ENCODE measurements at regions not wholly inside any gene's neighbourhood (a gene's known extent, or its start where the extent isn't known, plus 50 kb on each side); places are given as distances from the start of the nearest gene placed in this dataset.
"Not testable (repeated sequence)": the region's sequence is repeated elsewhere in the genome, so short reads cannot be mapped to it uniquely, and the experiment has no call there.

GRCh38 chr3:81363816-81364215 lies 397.6 kb downstream of the GBE1 start:
- no peaks in the 10 kb centered on the region for H3K36me3 ChIP-seq (ENCODE audit: insufficient read depth, low read length)
- H3K4me3 ChIP-seq (ENCODE audit: low read length) = no peak overlapping the region
- H3K4me1 ChIP-seq (ENCODE audit: insufficient read depth, low read length) = no peaks in the 10 kb centered on the region
- H3K9ac ChIP-seq (ENCODE audit: low read depth, low read length) = no peak overlapping the region
- no peaks in the 10 kb centered on the region for H3K27me3 ChIP-seq (ENCODE audit: insufficient read depth, low read length)
- no peak overlapping the region for H3K27ac ChIP-seq (ENCODE audit: low read depth, low read length)
- peaks cover 7% of the 10 kb centered on the region; the same call in 1 of the 2 replicates for H3K9me3 ChIP-seq (ENCODE audit: insufficient read depth, low read depth, low read length)
- 97% methylated on average over 2 of the region's 2 CpGs for WGBS

- no peaks in the 10 kb centered on the region for H3K36me3 ChIP-seq (ENCODE audit: insufficient read depth, low read length)
- H3K27ac ChIP-seq (ENCODE audit: low read depth, low read length) = no peak overlapping the region
- H3K9me3 ChIP-seq (ENCODE audit: insufficient read depth, low read depth, low read length) = peaks cover 4% of the 10 kb centered on the region; the same call in 1 of the 2 replicates
- WGBS = 97% methylated on average over 3 of the region's 5 CpGs
- H3K4me3 ChIP-seq (ENCODE audit: low read length) = no peak overlapping the region
- no peak overlapping the region for H3K9ac ChIP-seq (ENCODE audit: low read depth, low read length)
- H3K4me1 ChIP-seq (ENCODE audit: insufficient read depth, low read length) = no peaks in the 10 kb centered on the region
- no peaks in the 10 kb centered on the region for H3K27me3 ChIP-seq (ENCODE audit: insufficient read depth, low read length)
Observed at GRCh38 chr3:81354119-81354518, 407.3 kb downstream of the GBE1 start.

GRCh38 chr3:81352867-81353266 lies 408.6 kb downstream of the GBE1 start:
- no peaks in the 10 kb centered on the region for H3K9me3 ChIP-seq (ENCODE audit: insufficient read depth, low read depth, low read length)

DNA sequence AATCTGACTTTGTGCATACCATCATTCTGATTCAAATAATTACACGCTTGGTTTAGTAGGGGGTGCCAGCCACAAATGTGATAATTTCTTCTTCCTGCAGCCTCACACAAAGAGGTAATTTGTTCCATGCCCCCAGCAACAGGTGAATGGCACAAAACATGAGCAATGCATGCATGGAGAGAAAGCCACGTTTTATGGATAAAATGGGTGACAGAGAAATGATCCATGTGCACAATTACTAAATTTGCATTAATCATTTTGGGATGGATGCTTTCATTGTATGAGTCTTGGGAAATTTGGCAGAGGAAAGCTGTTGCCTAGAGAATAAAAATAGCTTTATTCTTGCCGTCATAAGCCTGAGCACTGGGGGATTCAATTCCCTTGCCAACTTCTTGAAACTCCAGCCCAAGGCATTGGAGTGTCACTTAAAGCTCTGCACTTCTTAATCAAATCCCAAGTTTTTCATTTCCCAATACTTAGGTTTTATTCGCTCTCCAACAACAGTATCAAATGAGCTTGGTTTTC lies 411.6 kb downstream of the GBE1 start:
- no peaks in the 10 kb centered on the region for H3K4me1 ChIP-seq (ENCODE audit: insufficient read depth, low read length)
- no peak overlapping the region for H3K4me3 ChIP-seq (ENCODE audit: low read length)
- H3K27ac ChIP-seq (ENCODE audit: low read depth, low read length) = no peak overlapping the region
- WGBS = 95% methylated on average over 4 of the region's 4 CpGs
- H3K9ac ChIP-seq (ENCODE audit: low read depth, low read length) = no peak overlapping the region
- no peaks in the 10 kb centered on the region for H3K9me3 ChIP-seq (ENCODE audit: insufficient read depth, low read depth, low read length)
- no peaks in the 10 kb centered on the region for H3K36me3 ChIP-seq (ENCODE audit: insufficient read depth, low read length)
- H3K27me3 ChIP-seq (ENCODE audit: insufficient read depth, low read length) = no peaks in the 10 kb centered on the region

More at GRCh38 chr3:81352867-81353266, 408.6 kb downstream of the GBE1 start:
- H3K27me3 ChIP-seq (ENCODE audit: insufficient read depth, low read length) = no peaks in the 10 kb centered on the region
- no peaks in the 10 kb centered on the region for H3K36me3 ChIP-seq (ENCODE audit: insufficient read depth, low read length)
- WGBS = 74% methylated on average over 3 of the region's 3 CpGs
- H3K4me3 ChIP-seq (ENCODE audit: low read length) = no peak overlapping the region
- no peaks in the 10 kb centered on the region for H3K4me1 ChIP-seq (ENCODE audit: insufficient read depth, low read length)
- H3K9ac ChIP-seq (ENCODE audit: low read depth, low read length) = no peak overlapping the region
- no peak overlapping the region for H3K27ac ChIP-seq (ENCODE audit: low read depth, low read length)

GRCh38 chr3:81339040-81339845 lies 422.2 kb downstream of the GBE1 start:
- Histone ChIP-seq H3K4me3 (ENCODE audit: low read length) (no peak overlapping the region), H3K27me3 (ENCODE audit: insufficient read depth, low read length) (no peaks in the 10 kb centered on the region), H3K9me3 (ENCODE audit: insufficient read depth, low read depth, low read length) (no peaks in the 10 kb centered on the region), H3K9ac (ENCODE audit: low read depth, low read length) (no peak overlapping the region), H3K27ac (ENCODE audit: low read depth, low read length) (no peak overlapping the region), H3K36me3 (ENCODE audit: insufficient read depth, low read length) (no peaks in the 10 kb centered on the region), H3K4me1 (ENCODE audit: insufficient read depth, low read length) (no peaks in the 10 kb centered on the region)
- WGBS = no CpG with 5 or more reads among the region's 1 CpG

DNA sequence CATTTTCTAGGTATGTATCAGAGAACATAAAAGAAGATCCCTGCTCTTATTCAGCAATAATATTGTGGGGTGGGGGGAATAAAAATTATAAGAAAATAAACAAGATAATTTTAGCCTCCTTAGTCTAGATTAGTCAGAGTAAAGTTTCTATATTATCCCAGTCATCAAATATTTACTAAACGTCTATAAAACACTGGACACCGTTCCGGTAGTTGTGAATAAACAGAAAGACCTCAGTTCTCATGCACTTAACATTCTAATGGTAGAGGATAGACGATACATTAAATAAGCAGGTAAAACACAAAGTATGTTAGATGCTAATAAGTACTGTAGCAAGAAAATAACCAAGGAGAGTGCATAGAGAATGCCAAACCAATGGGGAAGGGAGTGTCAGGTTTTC lies 425.0 kb downstream of the GBE1 start:
- Histone ChIP-seq H3K4me3 (ENCODE audit: low read length) (no peak overlapping the region), H3K9me3 (ENCODE audit: insufficient read depth, low read depth, low read length) (no peaks in the 10 kb centered on the region), H3K27ac (ENCODE audit: low read depth, low read length) (no peak overlapping the region), H3K27me3 (ENCODE audit: insufficient read depth, low read length) (no peaks in the 10 kb centered on the region), H3K36me3 (ENCODE audit: insufficient read depth, low read length) (no peaks in the 10 kb centered on the region), H3K4me1 (ENCODE audit: insufficient read depth, low read length) (no peaks in the 10 kb centered on the region), H3K9ac (ENCODE audit: low read depth, low read length) (no peak overlapping the region)
- WGBS = 100% methylated on average over 1 of the region's 4 CpGs

DNA sequence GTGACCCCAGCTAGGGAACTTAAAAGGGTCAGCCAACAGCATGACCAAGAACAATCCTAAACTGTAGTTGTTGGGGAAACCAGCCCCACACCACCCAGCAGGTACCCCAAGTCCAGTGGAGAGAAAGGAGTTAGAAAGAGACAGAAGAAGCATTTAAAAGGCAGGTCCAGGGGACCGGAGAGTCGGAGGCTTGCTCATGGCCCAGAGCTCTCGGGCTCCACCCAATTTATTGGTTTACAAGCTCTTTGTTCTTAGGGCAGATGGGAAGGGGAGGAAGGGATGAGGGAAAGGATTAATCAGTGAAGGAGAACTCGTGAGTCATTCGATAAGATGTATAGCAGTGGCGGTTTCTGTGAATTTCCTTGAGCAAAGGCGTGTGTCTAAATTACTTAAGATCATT lies 431.6 kb downstream of the GBE1 start:
- not testable (repeated sequence) for H3K4me1 ChIP-seq (ENCODE audit: insufficient read depth, low read length); H3K27ac ChIP-seq (ENCODE audit: low read depth, low read length); H3K27me3 ChIP-seq (ENCODE audit: insufficient read depth, low read length); H3K4me3 ChIP-seq (ENCODE audit: low read length); H3K9me3 ChIP-seq (ENCODE audit: insufficient read depth, low read depth, low read length); H3K36me3 ChIP-seq (ENCODE audit: insufficient read depth, low read length); H3K9ac ChIP-seq (ENCODE audit: low read depth, low read length)
- WGBS = 92% methylated on average over 7 of the region's 7 CpGs

DNA sequence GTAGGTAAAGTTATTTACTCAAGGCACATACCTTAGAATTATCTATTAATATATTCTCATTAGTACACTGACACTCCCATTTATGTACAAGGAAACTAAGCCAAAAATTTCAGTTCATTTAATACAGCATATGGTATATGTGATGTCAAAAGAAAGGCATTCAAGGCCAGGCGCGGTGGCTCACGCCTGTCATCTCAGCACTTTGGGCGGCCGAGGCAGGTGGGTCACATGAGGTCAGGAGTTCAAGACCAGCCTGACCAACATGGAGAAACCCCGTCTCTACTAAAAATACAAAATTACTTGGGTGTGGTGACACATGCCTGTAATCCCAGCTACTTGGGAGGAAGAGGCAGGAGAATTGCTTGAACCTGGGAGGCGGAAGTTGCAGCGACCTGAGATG lies 435.2 kb downstream of the GBE1 start:
- no peaks in the 10 kb centered on the region for H3K4me1 ChIP-seq (ENCODE audit: insufficient read depth, low read length)
- H3K36me3 ChIP-seq (ENCODE audit: insufficient read depth, low read length) = no peaks in the 10 kb centered on the region
- H3K9ac ChIP-seq (ENCODE audit: low read depth, low read length) = no peak overlapping the region
- H3K9me3 ChIP-seq (ENCODE audit: insufficient read depth, low read depth, low read length) = no peaks in the 10 kb centered on the region
- no peak overlapping the region for H3K27ac ChIP-seq (ENCODE audit: low read depth, low read length)
- H3K27me3 ChIP-seq (ENCODE audit: insufficient read depth, low read length) = no peaks in the 10 kb centered on the region
- WGBS = 96% methylated on average over 8 of the region's 8 CpGs
- no peak overlapping the region for H3K4me3 ChIP-seq (ENCODE audit: low read length)

- no peaks in the 10 kb centered on the region for H3K9me3 ChIP-seq (ENCODE audit: insufficient read depth, low read depth, low read length)
- H3K27me3 ChIP-seq (ENCODE audit: insufficient read depth, low read length) = no peaks in the 10 kb centered on the region
- no peaks in the 10 kb centered on the region for H3K4me1 ChIP-seq (ENCODE audit: insufficient read depth, low read length)
- no peak overlapping the region for H3K4me3 ChIP-seq (ENCODE audit: low read length)
- no peak overlapping the region for H3K27ac ChIP-seq (ENCODE audit: low read depth, low read length)
- no peak overlapping the region for H3K9ac ChIP-seq (ENCODE audit: low read depth, low read length)
- no peaks in the 10 kb centered on the region for H3K36me3 ChIP-seq (ENCODE audit: insufficient read depth, low read length)
Observed at GRCh38 chr3:81320862-81321261, 440.6 kb downstream of the GBE1 start.

- Histone ChIP-seq H3K36me3 (ENCODE audit: insufficient read depth, low read length) (no peaks in the 10 kb centered on the region), H3K9ac (ENCODE audit: low read depth, low read length) (no peak overlapping the region), H3K4me3 (ENCODE audit: low read length) (no peak overlapping the region), H3K9me3 (ENCODE audit: insufficient read depth, low read depth, low read length) (no peaks in the 10 kb centered on the region), H3K27me3 (ENCODE audit: insufficient read depth, low read length) (no peaks in the 10 kb centered on the region), H3K27ac (ENCODE audit: low read depth, low read length) (no peak overlapping the region), H3K4me1 (ENCODE audit: insufficient read depth, low read length) (no peaks in the 10 kb centered on the region)
Observed at GRCh38 chr3:81315030-81315429, 446.4 kb downstream of the GBE1 start.

- no peaks in the 10 kb centered on the region for H3K36me3 ChIP-seq (ENCODE audit: insufficient read depth, low read length)
- no peaks in the 10 kb centered on the region for H3K27me3 ChIP-seq (ENCODE audit: insufficient read depth, low read length)
- H3K4me1 ChIP-seq (ENCODE audit: insufficient read depth, low read length) = no peaks in the 10 kb centered on the region
- H3K4me3 ChIP-seq (ENCODE audit: low read length) = no peak overlapping the region
- H3K27ac ChIP-seq (ENCODE audit: low read depth, low read length) = no peak overlapping the region
- no peak overlapping the region for H3K9ac ChIP-seq (ENCODE audit: low read depth, low read length)
- H3K9me3 ChIP-seq (ENCODE audit: insufficient read depth, low read depth, low read length) = no peaks in the 10 kb centered on the region
Observed at GRCh38 chr3:81311321-81311720, 450.1 kb downstream of the GBE1 start.

DNA sequence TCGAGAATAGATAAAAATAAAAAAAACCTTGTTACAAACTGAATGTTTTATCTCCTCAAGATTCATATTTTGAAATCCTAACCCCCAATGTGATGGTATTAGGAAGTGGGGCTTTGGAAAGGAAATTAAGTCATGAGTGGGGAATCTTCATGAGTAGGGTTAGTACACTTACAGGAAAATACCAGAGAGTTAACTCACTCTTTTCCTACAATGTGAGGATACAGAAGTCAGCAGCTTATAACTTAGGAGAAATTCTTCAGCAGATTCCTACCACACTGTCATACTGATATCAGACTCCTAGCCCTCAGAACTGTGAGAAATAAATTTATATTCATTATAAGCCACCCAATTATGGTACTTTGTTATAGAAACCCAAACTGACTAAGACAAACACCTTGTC lies 453.1 kb downstream of the GBE1 start:
- Histone ChIP-seq H3K36me3 (ENCODE audit: insufficient read depth, low read length) (no peaks in the 10 kb centered on the region), H3K27me3 (ENCODE audit: insufficient read depth, low read length) (no peaks in the 10 kb centered on the region), H3K4me3 (ENCODE audit: low read length) (no peak overlapping the region), H3K27ac (ENCODE audit: low read depth, low read length) (no peak overlapping the region), H3K9ac (ENCODE audit: low read depth, low read length) (no peak overlapping the region), H3K9me3 (ENCODE audit: insufficient read depth, low read depth, low read length) (no peaks in the 10 kb centered on the region), H3K4me1 (ENCODE audit: insufficient read depth, low read length) (no peaks in the 10 kb centered on the region)
- WGBS = no CpG with 5 or more reads among the region's 1 CpG

Measured in HUES64 (cell line).